NT2/D1 (cell line): ENCODE measurements at regions not wholly inside any gene's neighbourhood (a gene's known extent, or its start where the extent isn't known, plus 50 kb on each side); places are given as distances from the start of the nearest gene placed in this dataset.

Source experiments
- SUZ12 ChIP-seq: IDR thresholded peaks from 2 replicates; pipeline ENCODE4 v1.6.1; 2011; ENCODE audit not compliant: insufficient read length, insufficient read depth; ENCODE audit errors: extremely low read depth
- YY1 ChIP-seq: IDR thresholded peaks from 2 replicates; pipeline ENCODE4 v1.6.1; 2011; ENCODE audit not compliant: insufficient read length, insufficient read depth
- ZNF274 ChIP-seq: IDR thresholded peaks from 2 replicates; pipeline ENCODE4 v1.6.1; 2011; ENCODE audit warnings: mild to moderate bottlenecking, low read depth, low read length

DNA sequence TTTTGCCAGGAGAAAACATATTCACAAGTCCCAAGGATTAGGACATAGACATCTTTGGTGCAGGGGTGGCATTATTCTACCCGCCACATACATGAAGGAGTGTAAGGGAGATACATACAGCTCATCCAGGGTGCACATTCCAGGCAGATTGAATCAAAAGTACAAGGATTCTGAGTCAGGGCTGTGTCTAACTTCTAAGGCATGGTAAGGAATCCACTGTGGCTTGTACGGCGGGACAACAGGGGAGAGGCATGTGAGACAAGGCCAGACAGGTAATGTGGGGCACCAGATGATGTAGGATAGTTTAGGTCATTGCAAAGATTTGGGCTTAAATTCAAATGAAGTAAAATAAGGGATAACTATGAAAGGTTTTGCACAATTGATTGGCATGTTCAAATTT lies 780.9 kb downstream of the C6orf118 start:
- TF ChIP-seq ZNF274: no peak
- no peak for TF ChIP-seq YY1
- TF ChIP-seq SUZ12: no peak
